Fibroblast of mammary gland (primary cell): ENCODE measurements at regions not wholly inside any gene's neighbourhood (a gene's known extent, or its start where the extent isn't known, plus 50 kb on each side); places are given as distances from the start of the nearest gene placed in this dataset.

Experiments
- DNase-seq: peaks from one replicate; pipeline ENCODE4 v3.0.0-alpha.2; 2010; ENCODE audit warnings: low read depth
- H3K4me3 ChIP-seq: 2 replicates; pipeline ENCODE4 v1.5.1; 2011; ENCODE audit warnings: low read depth, mild to moderate bottlenecking, low read length, moderate library complexity; ENCODE audit not compliant: control insufficient read depth
- CTCF ChIP-seq: conservative IDR thresholded peaks from 2 replicates; pipeline ENCODE4 v1.5.1; 2011; ENCODE audit warnings: low read depth, low read length, inconsistent platforms; ENCODE audit not compliant: control insufficient read depth, insufficient read depth

- no peak overlapping the region for H3K4me3 ChIP-seq
- DNase-seq: no peak
- no peak for TF ChIP-seq CTCF
Observed at GRCh38 chr14:61618448-61618847, 76.9 kb upstream of the HIF1A start.

GRCh38 chr14:61619494-61619893, 75.8 kb upstream of the HIF1A start:
- TF ChIP-seq CTCF: no peak
- H3K4me3 ChIP-seq: no peak overlapping the region
- DNase-seq: no peak

- peak; percentile 9 for TF ChIP-seq CTCF
- no peak overlapping the region for H3K4me3 ChIP-seq
- DNase-seq: peak; percentile 99
Observed at GRCh38 chr14:61620130-61620946, 75.0 kb upstream of the HIF1A start.

- H3K4me3 ChIP-seq: no peak overlapping the region
- no peak for TF ChIP-seq CTCF
- no peak for DNase-seq
Observed at GRCh38 chr14:61621444-61621843, 73.9 kb upstream of the HIF1A start.

- no peak for TF ChIP-seq CTCF
Observed at GRCh38 chr14:61622051-61622450, 73.3 kb upstream of the HIF1A start.

GRCh38 chr14:61623927-61624326, 71.4 kb upstream of the HIF1A start:
- no peak for TF ChIP-seq CTCF
- no peak for DNase-seq
- no peak overlapping the region for H3K4me3 ChIP-seq

More at GRCh38 chr14:61622051-61622450, 73.3 kb upstream of the HIF1A start:
- no peak overlapping the region for H3K4me3 ChIP-seq
- DNase-seq: no peak
